Gastroesophageal sphincter (tissue), 4 donors: ENCODE measurements at regions not wholly inside any gene's neighbourhood (a gene's known extent, or its start where the extent isn't known, plus 50 kb on each side); places are given as distances from the start of the nearest gene placed in this dataset.

Source experiments
- ATAC-seq: fragments of 150-250 bp; one replicate; pipeline ENCODE4 v1.9.1; 2016; ENCODE audit warnings: mild to moderate bottlenecking, moderate library complexity
- H3K27ac ChIP-seq, 4 donors: fragments of 200-600 bp; sonication (generic) in 3 of 4; 1 replicate in 3 of 4; 2 replicates in 1 of 4; pipeline ENCODE4 v1.5.1; 2016 to 2019
- H3K27me3 ChIP-seq: fragments of 200-600 bp; sonication (generic); one replicate; pipeline ENCODE4 v1.5.1; 2019
- H3K36me3 ChIP-seq, 2 donors: fragments of 200-600 bp; sonication (generic); one replicate each; pipeline ENCODE4 v1.5.1; 2019; ENCODE audit warnings: control low read depth in 1 of 2
- H3K4me1 ChIP-seq, 3 donors: fragments of 200-600 bp; sonication (generic); 1 replicate in 2 of 3; 2 replicates in 1 of 3; pipeline ENCODE4 v1.5.1; 2016 to 2019; ENCODE audit warnings: control low read depth in 2 of 3
- H3K4me3 ChIP-seq, 2 donors: fragments of 200-600 bp; sonication (generic); one replicate each; pipeline ENCODE4 v1.5.1; 2019; ENCODE audit warnings: mild to moderate bottlenecking in 1 of 2, moderate library complexity in 1 of 2
- H3K9me3 ChIP-seq, 3 donors: fragments of 200-600 bp; sonication (generic); one replicate each; pipeline ENCODE4 v1.5.1; 2017 to 2019; ENCODE audit warnings: control low read depth in 2 of 3
- EP300 ChIP-seq: sonication (generic); formaldehyde crosslinking; IDR thresholded peaks from one replicate; pipeline ENCODE4 v1.6.1; 2017; ENCODE audit warnings: antibody characterized with exemption, mild to moderate bottlenecking
- POLR2A ChIP-seq, 2 donors: fragments of 450-650 bp; IDR thresholded peaks; one replicate each; pipeline ENCODE4 v1.6.1; 2017; ENCODE audit warnings: antibody characterized with exemption in 2 of 2, mild to moderate bottlenecking in 2 of 2, moderate library complexity in 1 of 2
- POLR2AphosphoS5 ChIP-seq: sonication (generic); formaldehyde crosslinking; IDR thresholded peaks from one replicate; pipeline ENCODE4 v1.6.1; 2017; ENCODE audit warnings: antibody characterized with exemption
- WGBS, 2 donors: methylation state at CpG; one replicate each; pipeline ENCODE4 v1.1.5; 2018; ENCODE audit warnings: low coverage in 1 of 2; 5-methylcytosine and 5-hydroxymethylcytosine counted together
- TF ChIP-seq, protein P1 (sequence below), 4 experiments: fragments of 200-600 bp in 2 of 4; fragments of 450-650 bp in 2 of 4; sonication (generic) in 1 of 4; IDR thresholded peaks; one replicate each; pipeline ENCODE4 v1.5.1; 2017 to 2019; ENCODE audit warnings: antibody characterized with exemption in 4 of 4, mild to moderate bottlenecking in 2 of 4, moderate library complexity in 2 of 4

DNA sequence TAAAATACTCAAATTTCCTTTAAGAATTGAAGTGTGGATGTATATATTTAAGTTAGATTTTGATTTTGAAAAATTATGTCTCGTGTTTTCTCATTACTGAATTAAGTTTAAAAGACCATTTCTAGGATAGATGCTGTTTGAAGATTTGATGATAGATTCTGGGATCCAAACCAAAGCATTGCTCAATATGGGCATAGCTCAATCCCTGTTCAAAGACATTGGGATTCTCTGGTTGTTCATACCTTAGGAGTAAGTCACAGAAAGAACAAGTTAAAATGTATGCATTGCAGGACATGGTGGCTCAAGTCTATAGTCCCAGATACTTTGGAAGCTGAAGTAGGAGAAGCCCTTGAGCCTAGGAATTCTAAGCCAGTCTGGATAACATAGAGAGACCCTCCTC, 622.3 kb downstream of the ADCYAP1 start:
- Histone ChIP-seq H3K4me1 (no peaks in the 10 kb centered on the region), H3K9me3 (no peaks in the 10 kb centered on the region), H3K36me3 (no peaks in the 10 kb centered on the region), H3K4me3 (no peak overlapping the region), H3K27me3 (no peaks in the 10 kb centered on the region), H3K27ac (no peak overlapping the region)
- TF ChIP-seq POLR2AphosphoS5 (no peak), POLR2A (IDR thresholded peaks at IDR 0.05) (no peak), EP300 (no peak)
- TF ChIP-seq, protein P1, sequence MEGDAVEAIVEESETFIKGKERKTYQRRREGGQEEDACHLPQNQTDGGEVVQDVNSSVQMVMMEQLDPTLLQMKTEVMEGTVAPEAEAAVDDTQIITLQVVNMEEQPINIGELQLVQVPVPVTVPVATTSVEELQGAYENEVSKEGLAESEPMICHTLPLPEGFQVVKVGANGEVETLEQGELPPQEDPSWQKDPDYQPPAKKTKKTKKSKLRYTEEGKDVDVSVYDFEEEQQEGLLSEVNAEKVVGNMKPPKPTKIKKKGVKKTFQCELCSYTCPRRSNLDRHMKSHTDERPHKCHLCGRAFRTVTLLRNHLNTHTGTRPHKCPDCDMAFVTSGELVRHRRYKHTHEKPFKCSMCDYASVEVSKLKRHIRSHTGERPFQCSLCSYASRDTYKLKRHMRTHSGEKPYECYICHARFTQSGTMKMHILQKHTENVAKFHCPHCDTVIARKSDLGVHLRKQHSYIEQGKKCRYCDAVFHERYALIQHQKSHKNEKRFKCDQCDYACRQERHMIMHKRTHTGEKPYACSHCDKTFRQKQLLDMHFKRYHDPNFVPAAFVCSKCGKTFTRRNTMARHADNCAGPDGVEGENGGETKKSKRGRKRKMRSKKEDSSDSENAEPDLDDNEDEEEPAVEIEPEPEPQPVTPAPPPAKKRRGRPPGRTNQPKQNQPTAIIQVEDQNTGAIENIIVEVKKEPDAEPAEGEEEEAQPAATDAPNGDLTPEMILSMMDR (IDR thresholded peaks at IDR 0.05) = no peak
- WGBS, 2 donors = 8 to 33% methylated on average over 1 of the region's 1 CpG
- ATAC-seq = no peak

DNA sequence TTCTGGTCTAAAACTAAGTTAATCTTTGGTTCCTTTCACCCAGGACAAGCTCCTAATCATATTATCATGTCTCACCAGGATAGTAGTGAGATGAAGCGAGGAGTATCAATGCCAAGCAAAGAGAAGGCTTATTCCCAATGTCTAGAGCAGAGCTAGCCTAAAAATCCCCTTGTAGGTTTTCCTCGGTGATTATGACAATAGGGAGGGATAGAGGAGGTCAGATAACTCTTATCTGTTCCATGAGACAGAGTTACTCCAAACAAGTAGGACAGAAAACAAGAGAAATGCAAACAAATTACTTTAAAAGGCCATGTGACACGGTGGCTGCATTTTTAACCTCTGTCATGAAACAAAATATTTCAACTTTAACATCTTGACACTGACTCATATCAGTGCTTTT, 623.1 kb downstream of the ADCYAP1 start:
- Histone ChIP-seq H3K27me3 (no peaks in the 10 kb centered on the region), H3K27ac (no peak overlapping the region), H3K4me1 (no peaks in the 10 kb centered on the region), H3K4me3 (no peak overlapping the region), H3K9me3 (no peaks in the 10 kb centered on the region), H3K36me3 (no peaks in the 10 kb centered on the region)
- TF ChIP-seq POLR2AphosphoS5 = no peak
- TF ChIP-seq EP300 = no peak
- TF ChIP-seq, protein P1 (IDR thresholded peaks at IDR 0.05) = no peak
- no peak for TF ChIP-seq POLR2A (IDR thresholded peaks at IDR 0.05)
- WGBS, 2 donors = 37 to 56% methylated on average over 3 of the region's 3 CpGs
- ATAC-seq = no peak

GRCh38 chr18:1528447-1528846, 623.8 kb downstream of the ADCYAP1 start:
- 50 to 71% methylated on average over 1 of the region's 1 CpG for WGBS, 2 donors
- no peak overlapping the region for H3K27ac ChIP-seq
- TF ChIP-seq POLR2AphosphoS5 (no peak), EP300 (no peak), POLR2A (IDR thresholded peaks at IDR 0.05) (no peak)
- TF ChIP-seq, protein P1 (IDR thresholded peaks at IDR 0.05) = no peak
- H3K36me3 ChIP-seq = no peaks in the 10 kb centered on the region
- no peaks in the 10 kb centered on the region for H3K4me1 ChIP-seq
- no peaks in the 10 kb centered on the region for H3K27me3 ChIP-seq
- H3K9me3 ChIP-seq = no peaks in the 10 kb centered on the region
- ATAC-seq = no peak
- H3K4me3 ChIP-seq = no peak overlapping the region

DNA sequence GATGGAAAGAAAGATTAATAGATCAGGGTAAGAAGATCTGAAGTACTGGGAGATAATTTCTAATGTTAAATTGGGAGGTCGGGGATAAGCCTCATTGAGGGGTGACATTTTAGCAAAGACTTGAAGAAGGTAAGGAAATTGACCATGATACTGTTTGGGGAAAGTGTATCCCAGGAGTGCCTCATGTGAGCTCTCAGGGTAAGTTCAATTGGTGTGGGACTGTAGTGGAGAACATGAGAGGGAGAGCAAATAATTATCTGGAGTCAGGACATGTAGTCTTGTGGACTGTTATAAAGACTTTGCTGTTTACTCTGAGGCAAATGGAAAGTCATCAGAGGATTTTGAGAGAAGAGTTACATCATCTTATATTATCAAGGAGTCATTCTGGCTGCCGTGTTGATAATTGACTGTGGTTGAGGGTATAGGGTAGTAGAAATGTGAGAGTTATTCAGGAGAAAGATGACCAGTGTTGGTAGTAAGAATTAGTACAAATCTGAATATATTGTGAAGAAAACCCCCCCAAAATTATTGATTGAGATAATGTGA, 624.4 kb downstream of the ADCYAP1 start:
- 55 to 70% methylated on average over 2 of the region's 2 CpGs for WGBS, 2 donors
- TF ChIP-seq POLR2A (IDR thresholded peaks at IDR 0.05) (no peak), POLR2AphosphoS5 (no peak), EP300 (no peak)
- TF ChIP-seq, protein P1 (IDR thresholded peaks at IDR 0.05) = no peak
- ATAC-seq = no peak
- Histone ChIP-seq H3K9me3 (no peaks in the 10 kb centered on the region), H3K4me1 (no peaks in the 10 kb centered on the region), H3K36me3 (no peaks in the 10 kb centered on the region), H3K27ac (no peak overlapping the region), H3K27me3 (no peaks in the 10 kb centered on the region), H3K4me3 (no peak overlapping the region)

DNA sequence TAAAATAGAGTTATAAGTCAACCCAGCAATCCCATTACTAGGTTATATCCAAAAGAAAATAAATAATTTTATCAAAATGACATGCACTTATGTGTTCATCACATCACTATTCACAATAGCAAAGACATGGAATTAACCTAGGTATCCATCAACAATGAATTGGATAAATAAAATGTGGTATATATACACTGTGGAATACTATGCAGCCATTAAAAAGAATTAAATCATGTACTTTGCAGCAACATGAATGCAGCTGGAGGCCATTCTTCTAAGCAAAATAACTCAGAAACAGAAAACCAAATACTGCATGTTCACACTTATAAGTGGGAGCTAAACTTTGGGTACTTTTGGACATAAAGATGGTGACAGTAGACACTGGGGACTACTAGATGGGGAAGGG, 626.0 kb downstream of the ADCYAP1 start:
- TF ChIP-seq EP300 (no peak), POLR2A (IDR thresholded peaks at IDR 0.05) (no peak), POLR2AphosphoS5 (no peak)
- TF ChIP-seq, protein P1 (IDR thresholded peaks at IDR 0.05) = no peak
- Histone ChIP-seq H3K4me3 (no peak overlapping the region), H3K4me1 (no peaks in the 10 kb centered on the region), H3K27me3 (no peaks in the 10 kb centered on the region), H3K27ac (no peak overlapping the region), H3K9me3 (no peaks in the 10 kb centered on the region), H3K36me3 (no peaks in the 10 kb centered on the region)
- no peak for ATAC-seq
